K562 (cell line): ENCODE measurements at regions not wholly inside any gene's neighbourhood (a gene's known extent, or its start where the extent isn't known, plus 50 kb on each side); places are given as distances from the start of the nearest gene placed in this dataset.
A peak's percentile ranks its signal among the peaks of the same experiment; 100 is the strongest.

Experiments
- ATAC-seq: fragments of 200-7000 bp; cut with Tn5 transposase; 3 replicates; pipeline ENCODE4 v1.9.1; 2020; ENCODE audit warnings: moderate library complexity
- BruUV-seq: library from RNA; stranded (reverse); fragments of 400-500 nt; replicated peaks from 2 replicates; lab custom pipeline; 2021; lab: Mats Ljungman, UMichigan
- CTCF ChIA-PET: fragments of 300-600 bp; formaldehyde crosslinking; extraction: SDS; loops from one replicate; lab custom pipeline; 2021; ENCODE audit warnings: low intra/inter-chr PET ratio; lab: Yijun Ruan, JAX
- POLR2A ChIA-PET: fragments of 300-600, 350-650 bp; sonication (Branson Sonifier 250); formaldehyde crosslinking; extraction: SDS; loops from one replicate; lab custom pipeline; 2021; ENCODE audit warnings: antibody characterized with exemption, inconsistent platforms; lab: Yijun Ruan, JAX
- DNase-seq, 4 experiments: peaks; one replicate each; pipeline versions ENCODE4 v3.0.0 to v3.0.0-alpha.2; 2011 to 2018; ENCODE audit warnings: low spot score in 3 of 4, mixed read lengths in 3 of 4; ENCODE audit errors: extremely low read depth in 1 of 4
- FAIRE-seq: peaks from 2 replicates; lab custom pipeline; 2011; peaks lifted over from hg19 to GRCh38; lab: Jason Lieb, UNC
- H2AFZ ChIP-seq: 2 replicates; pipeline ENCODE4 v1.6.0; 2011; ENCODE audit warnings: low read depth, low read length, control low read depth, inconsistent platforms
- H3K27ac ChIP-seq: fragments of 200-600 bp; 3 replicates; pipeline ENCODE4 v1.8.0; 2011; ENCODE audit warnings: low read depth, mild to moderate bottlenecking, control low read depth, inconsistent platforms, low read length, moderate library complexity, mixed read lengths; ENCODE audit errors: extremely low read depth
- H3K27me3 ChIP-seq, 2 experiments: fragments of 300-600 bp in 1 of 2; 2 replicates in 1 of 2; 3 replicates in 1 of 2; pipeline versions ENCODE4 v1.6.0 to v1.8.0; 2011; ENCODE audit warnings: inconsistent platforms in 2 of 2, low read length in 2 of 2, mild to moderate bottlenecking in 1 of 2, mixed read lengths in 1 of 2, moderate library complexity in 1 of 2; ENCODE audit not compliant: control insufficient read depth in 2 of 2, insufficient read depth in 2 of 2
- H3K36me3 ChIP-seq: fragments of 300-600 bp; 3 replicates; pipeline ENCODE4 v1.8.0; 2011; ENCODE audit warnings: mild to moderate bottlenecking, low read length, inconsistent platforms; ENCODE audit not compliant: control insufficient read depth, insufficient read depth
- H3K4me1 ChIP-seq, 2 experiments: fragments of 200-600 bp in 1 of 2; replicated peaks in 1 of 2; 2 replicates in 1 of 2; 3 replicates in 1 of 2; pipeline versions ENCODE4 v1.5.1 to v1.8.0; 2011; ENCODE audit warnings: inconsistent platforms in 2 of 2, low read length in 2 of 2, mild to moderate bottlenecking in 1 of 2, mixed read lengths in 1 of 2, moderate library complexity in 1 of 2; ENCODE audit not compliant: control insufficient read depth in 2 of 2, insufficient read depth in 2 of 2
- H3K4me2 ChIP-seq: 2 replicates; pipeline ENCODE4 v1.6.1; 2011; ENCODE audit warnings: low read length, control low read depth, inconsistent platforms, mixed read lengths; ENCODE audit not compliant: insufficient read depth
- H3K4me3 ChIP-seq: fragments of 200-600 bp; sonication (generic), shearing (Covaris generic); 2 replicates; pipeline ENCODE4 v1.5.1; 2016; ENCODE audit warnings: control low read depth, inconsistent platforms
- H3K79me2 ChIP-seq: fragments of 200-600 bp; 3 replicates; pipeline ENCODE4 v1.8.0; 2011; ENCODE audit warnings: low read length, inconsistent platforms; ENCODE audit not compliant: control insufficient read depth, insufficient read depth
- H3K9ac ChIP-seq, 2 experiments: 2 replicates each; pipeline versions ENCODE4 v1.6.0 to v1.6.1; 2011; ENCODE audit warnings: low read depth in 2 of 2, low read length in 2 of 2, control low read depth in 1 of 2, inconsistent platforms in 1 of 2, mild to moderate bottlenecking in 1 of 2, mixed read lengths in 1 of 2; ENCODE audit not compliant: insufficient read depth in 1 of 2
- H3K9me1 ChIP-seq: one replicate; pipeline ENCODE4 v1.6.0; 2011; ENCODE audit warnings: inconsistent platforms, mild to moderate bottlenecking, low read length, moderate library complexity; ENCODE audit not compliant: control insufficient read depth, insufficient read depth
- H3K9me3 ChIP-seq: replicated peaks from 2 replicates; pipeline ENCODE4 v1.5.1; 2011; ENCODE audit warnings: low read depth, low read length, inconsistent platforms; ENCODE audit not compliant: control insufficient read depth, insufficient read depth
- H4K20me1 ChIP-seq: replicated peaks from 2 replicates; pipeline ENCODE4 v1.6.1; 2011; ENCODE audit warnings: low read length, inconsistent platforms, mixed read lengths; ENCODE audit not compliant: control insufficient read depth, insufficient read depth
- BRF2 ChIP-seq: IDR thresholded peaks from 3 replicates; pipeline ENCODE4 v1.6.1; 2011; ENCODE audit warnings: borderline replicate concordance, mild to moderate bottlenecking; ENCODE audit not compliant: insufficient read length, insufficient read depth
- CBFA2T3 ChIP-seq: fragments of 450-650 bp; IDR thresholded peaks from 2 replicates; pipeline ENCODE4 v1.6.1; 2017
- CCAR2 ChIP-seq: fragments of 200-400 bp; formaldehyde crosslinking; IDR thresholded peaks from 2 replicates; pipeline ENCODE4 v1.6.1; 2017; ENCODE audit warnings: mild to moderate bottlenecking, low read depth, low read length
- CREBBP ChIP-seq: IDR thresholded peaks from one replicate; pipeline ENCODE4 v1.6.1; 2012; ENCODE audit warnings: low read depth, mild to moderate bottlenecking, control low read depth, inconsistent platforms, low read length
- ETV5 ChIP-seq: sonication (generic); formaldehyde crosslinking; IDR thresholded peaks from 2 replicates; pipeline ENCODE4 v1.4.0; 2020; ENCODE audit warnings: low read depth, mild to moderate bottlenecking, missing genetic modification reagents
- HMG20B ChIP-seq: fragments of 250-450 bp; sonication (Bioruptor Pico); IDR thresholded peaks from 2 replicates; pipeline ENCODE4 v1.5.0; 2021; ENCODE audit warnings: mild to moderate bottlenecking
- MTA3 ChIP-seq: fragments of 450-650 bp; formaldehyde crosslinking; IDR thresholded peaks from 2 replicates; pipeline ENCODE4 v1.6.1; 2017; ENCODE audit warnings: mild to moderate bottlenecking, borderline replicate concordance
- PCBP2 ChIP-seq: fragments of 200-400 bp; formaldehyde crosslinking; IDR thresholded peaks from 2 replicates; pipeline ENCODE4 v1.6.1; 2018; ENCODE audit warnings: low read length, low read depth, mild to moderate bottlenecking, moderate library complexity; ENCODE audit not compliant: poor library complexity, severe bottlenecking
- RB1 ChIP-seq: fragments of 450-650 bp; IDR thresholded peaks from 2 replicates; pipeline ENCODE4 v1.6.1; 2017; ENCODE audit warnings: low read depth, mild to moderate bottlenecking
- SIRT6 ChIP-seq: IDR thresholded peaks from one replicate; pipeline ENCODE4 v1.6.1; 2012; ENCODE audit warnings: low read depth, mild to moderate bottlenecking, control low read depth, inconsistent platforms, low read length, moderate library complexity
- SIX5 ChIP-seq, 2 experiments: IDR thresholded peaks; 2 replicates each; pipeline ENCODE4 v1.6.1; 2011; ENCODE audit warnings: low read length in 2 of 2, borderline replicate concordance in 1 of 2, low read depth in 1 of 2, mild to moderate bottlenecking in 1 of 2, moderate library complexity in 1 of 2; ENCODE audit not compliant: insufficient read depth in 1 of 2
- SMARCA4 ChIP-seq: fragments of 450-650 bp; IDR thresholded peaks from 2 replicates; pipeline ENCODE4 v1.6.1; 2016
- TAF7 ChIP-seq: fragments of 450-650 bp; IDR thresholded peaks from 2 replicates; pipeline ENCODE4 v1.6.1; 2016; ENCODE audit warnings: missing genetic modification characterization, missing compliant biosample characterization
- ZNF124 ChIP-seq: sonication (generic); formaldehyde crosslinking; IDR thresholded peaks from 2 replicates; pipeline ENCODE4 v1.8.1; 2022; ENCODE audit warnings: missing genetic modification reagents
- ZNF354B ChIP-seq: fragments of 250-450 bp; sonication (Bioruptor Pico); IDR thresholded peaks from 2 replicates; pipeline ENCODE4 v1.4.0; 2020
- ZNF511 ChIP-seq: sonication (generic); formaldehyde crosslinking; IDR thresholded peaks from 2 replicates; pipeline ENCODE4 v1.8.0; 2022; ENCODE audit warnings: mild to moderate bottlenecking, missing genetic modification reagents
- ZNF707 ChIP-seq: fragments of 250-450 bp; sonication (Bioruptor Pico); conservative IDR thresholded peaks from 2 replicates; pipeline ENCODE4 v1.8.0; 2022; ENCODE audit warnings: inconsistent platforms, mild to moderate bottlenecking, moderate library complexity
- ZNF830 ChIP-seq: fragments of 250-450 bp; sonication (Bioruptor Pico); IDR thresholded peaks from 2 replicates; pipeline ENCODE4 v1.5.0; 2021; ENCODE audit warnings: mild to moderate bottlenecking
- WGBS: fragments of 100-300 bp; shearing (Covaris generic); methylation state at CpG from one replicate; pipeline ENCODE4 v1.1.6; 2016; ENCODE audit warnings: low coverage, mixed read lengths; ENCODE audit not compliant: insufficient coverage; ENCODE audit errors: missing lambda C conversion rate; 5-methylcytosine and 5-hydroxymethylcytosine counted together
- in situ Hi-C: fragments of 300-500 bp; cut with MboI; formaldehyde crosslinking; loops from 4 replicates; pipeline ENCODE4 v1.15.0; 2018; ENCODE audit warnings: inconsistent platforms, mixed read lengths
- intact Hi-C: fragments of 100-400 bp; cut with micrococcal nuclease; formaldehyde crosslinking; loops from 2 replicates; pipeline ENCODE4 v1.14.2; 2022
- TF ChIP-seq, protein P1 (sequence below): sonication (generic); formaldehyde crosslinking; IDR thresholded peaks from 2 replicates; pipeline ENCODE4 v1.8.1; 2022; ENCODE audit warnings: missing genetic modification reagents

- ATAC-seq (peak; percentile 41; the same call in 1 of the 3 replicates), FAIRE-seq (no peak), DNase-seq (no peak)
- Histone ChIP-seq H3K4me3 (no peak overlapping the region), H3K4me2 (no peak overlapping the region), H2AFZ (0 out of 2 replicates have a peak overlapping the region, but pooled peaks have one; percentile 12), H4K20me1 (no peaks in the 10 kb centered on the region), H3K9me1 (no peaks in the 10 kb centered on the region), H3K79me2 (no peaks in the 10 kb centered on the region), H3K9ac (no peak overlapping the region), H3K27me3 (no peaks in the 10 kb centered on the region), H3K27ac (no peak overlapping the region), H3K36me3 (no peaks in the 10 kb centered on the region), H3K4me1 (no peaks in the 10 kb centered on the region; a peak in 1 of 5 replicates), H3K9me3 (no peaks in the 10 kb centered on the region)
- ChIA-PET CTCF (no interaction called here), POLR2A (interaction anchor here (0.7 kb wide), 1 partner anchor 11 kb away, joined by 3 read pairs; no protein-coding TSS in a partner anchor)
- TF ChIP-seq CCAR2 (no peak), MTA3 (no peak), BRF2 (no peak), CBFA2T3 (no peak), SIX5 (IDR thresholded peaks at IDR 0.05; ENCODE audit: borderline replicate concordance in 1 of 2, insufficient read depth in 1 of 2, low read depth in 1 of 2, low read length in 2 of 2) (no peak), ZNF707 (CRISPR knock-in tag) (no peak), RB1 (no peak), SMARCA4 (no peak), ZNF124 (CRISPR knock-in tag) (no peak), CREBBP (no peak), HMG20B (CRISPR knock-in tag) (no peak), ZNF354B (CRISPR knock-in tag) (no peak), TAF7 (tag) (no peak), SIRT6 (no peak), ETV5 (CRISPR knock-in tag) (no peak), ZNF511 (CRISPR knock-in tag) (no peak), PCBP2 (no peak), ZNF830 (CRISPR knock-in tag) (no peak)
- TF ChIP-seq, protein P1, sequence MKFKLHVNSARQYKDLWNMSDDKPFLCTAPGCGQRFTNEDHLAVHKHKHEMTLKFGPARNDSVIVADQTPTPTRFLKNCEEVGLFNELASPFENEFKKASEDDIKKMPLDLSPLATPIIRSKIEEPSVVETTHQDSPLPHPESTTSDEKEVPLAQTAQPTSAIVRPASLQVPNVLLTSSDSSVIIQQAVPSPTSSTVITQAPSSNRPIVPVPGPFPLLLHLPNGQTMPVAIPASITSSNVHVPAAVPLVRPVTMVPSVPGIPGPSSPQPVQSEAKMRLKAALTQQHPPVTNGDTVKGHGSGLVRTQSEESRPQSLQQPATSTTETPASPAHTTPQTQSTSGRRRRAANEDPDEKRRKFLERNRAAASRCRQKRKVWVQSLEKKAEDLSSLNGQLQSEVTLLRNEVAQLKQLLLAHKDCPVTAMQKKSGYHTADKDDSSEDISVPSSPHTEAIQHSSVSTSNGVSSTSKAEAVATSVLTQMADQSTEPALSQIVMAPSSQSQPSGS (CRISPR knock-in tag) = no peak
- no TSS peak for BruUV-seq
- in situ Hi-C loops = no loop called here
- WGBS = 38% methylated on average over 7 of the region's 7 CpGs
- intact Hi-C loops = no loop called here
These were observed 111.0 kb downstream of the BBS10 start for GRCh38 chr12:76237086-76237701.
